ENCODE measurements at regions not wholly inside any gene's neighbourhood (a gene's known extent, or its start where the extent isn't known, plus 50 kb on each side); places are given as distances from the start of the nearest gene placed in this dataset.

DNA sequence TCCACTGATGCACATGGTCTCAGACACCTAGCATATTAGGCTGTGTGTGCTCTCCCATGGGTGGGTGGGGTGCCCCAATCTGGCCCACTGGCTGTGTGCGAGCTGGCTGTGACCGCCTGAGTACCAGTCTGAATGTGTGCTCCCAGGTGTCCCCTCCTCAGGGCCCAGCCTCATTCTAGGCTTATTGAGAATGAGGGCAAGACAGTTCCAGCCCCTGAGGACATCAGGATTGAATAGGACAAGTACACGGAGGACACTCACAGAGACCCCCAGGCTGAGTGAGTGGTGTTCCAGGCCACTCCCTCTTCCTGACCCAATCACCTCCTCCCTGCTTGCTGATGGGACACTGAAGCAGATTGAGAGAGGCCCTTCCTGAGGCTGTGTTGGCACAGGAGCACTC lies 116.1 kb upstream of the RAB6C start:
- H2AFZ ChIP-seq (ENCODE audit: low read depth, low read length), result no peak overlapping the region
- POLR2A ChIA-PET, result no interaction called here
- dilution Hi-C loops (cut with MboI; ENCODE audit: extremely low pct_ligation_motif_present, low sequenced_read_pairs), result no loop called here
- no peaks in the 10 kb centered on the region for H3K36me3 ChIP-seq (ENCODE audit: control insufficient read depth in 2 of 2, extremely low read depth in 1 of 2, insufficient read depth in 2 of 2, low read length in 2 of 2)
- no peaks in the 10 kb centered on the region for H3K4me1 ChIP-seq (ENCODE audit: control insufficient read depth, extremely low read depth, insufficient read depth, low read length)
- DNase-seq (ENCODE audit: low read depth, low spot score) (no peak), FAIRE-seq (no peak)
- H3K27ac ChIP-seq (ENCODE audit: insufficient read depth, low read depth, low read length), result no peak overlapping the region
- no peaks in the 10 kb centered on the region for H3K9me1 ChIP-seq (replicated peaks; ENCODE audit: control insufficient read depth, extremely low read depth, insufficient read depth, low read length)
- intact Hi-C loops (cut with micrococcal nuclease), result no loop called here
- TF ChIP-seq MYC (IDR thresholded peaks at IDR 0.05; ENCODE audit: low read depth, low read length), result no peak
- no peak for TF ChIP-seq JUN (IDR thresholded peaks at IDR 0.05; ENCODE audit: borderline replicate concordance, insufficient read depth, insufficient read length, low read depth)
- TF ChIP-seq POLR2AphosphoS5 (IDR thresholded peaks at IDR 0.05; ENCODE audit: insufficient read depth, low read depth, low read length), result no peak
- TF ChIP-seq, protein P1, sequence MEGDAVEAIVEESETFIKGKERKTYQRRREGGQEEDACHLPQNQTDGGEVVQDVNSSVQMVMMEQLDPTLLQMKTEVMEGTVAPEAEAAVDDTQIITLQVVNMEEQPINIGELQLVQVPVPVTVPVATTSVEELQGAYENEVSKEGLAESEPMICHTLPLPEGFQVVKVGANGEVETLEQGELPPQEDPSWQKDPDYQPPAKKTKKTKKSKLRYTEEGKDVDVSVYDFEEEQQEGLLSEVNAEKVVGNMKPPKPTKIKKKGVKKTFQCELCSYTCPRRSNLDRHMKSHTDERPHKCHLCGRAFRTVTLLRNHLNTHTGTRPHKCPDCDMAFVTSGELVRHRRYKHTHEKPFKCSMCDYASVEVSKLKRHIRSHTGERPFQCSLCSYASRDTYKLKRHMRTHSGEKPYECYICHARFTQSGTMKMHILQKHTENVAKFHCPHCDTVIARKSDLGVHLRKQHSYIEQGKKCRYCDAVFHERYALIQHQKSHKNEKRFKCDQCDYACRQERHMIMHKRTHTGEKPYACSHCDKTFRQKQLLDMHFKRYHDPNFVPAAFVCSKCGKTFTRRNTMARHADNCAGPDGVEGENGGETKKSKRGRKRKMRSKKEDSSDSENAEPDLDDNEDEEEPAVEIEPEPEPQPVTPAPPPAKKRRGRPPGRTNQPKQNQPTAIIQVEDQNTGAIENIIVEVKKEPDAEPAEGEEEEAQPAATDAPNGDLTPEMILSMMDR (IDR thresholded peaks at IDR 0.05; ENCODE audit: extremely low read depth in 1 of 2, insufficient read depth in 1 of 2, low read depth in 1 of 2, low read length in 2 of 2), result no peak
- no peak for TF ChIP-seq GATA2 (IDR thresholded peaks at IDR 0.05; ENCODE audit: insufficient read depth, insufficient read length, low read depth, low read length)
- TF ChIP-seq EZH2 (IDR thresholded peaks at IDR 0.05; ENCODE audit: borderline replicate concordance, low read depth, low read length, severe bottlenecking), result no peak
- no peak for TF ChIP-seq FOS (IDR thresholded peaks at IDR 0.05; ENCODE audit: borderline replicate concordance, insufficient read depth, low read length)
- TF ChIP-seq POLR2A (IDR thresholded peaks at IDR 0.05; ENCODE audit: low read depth, low read length), result no peak
- TF ChIP-seq, protein P2, sequence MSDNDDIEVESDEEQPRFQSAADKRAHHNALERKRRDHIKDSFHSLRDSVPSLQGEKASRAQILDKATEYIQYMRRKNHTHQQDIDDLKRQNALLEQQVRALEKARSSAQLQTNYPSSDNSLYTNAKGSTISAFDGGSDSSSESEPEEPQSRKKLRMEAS (IDR thresholded peaks at IDR 0.05; ENCODE audit: insufficient read depth, insufficient read length), result no peak
- H3K27me3 ChIP-seq (ENCODE audit: control insufficient read depth in 2 of 2, insufficient read depth in 2 of 2, low read length in 2 of 2), result no peaks in the 10 kb centered on the region
- H4K20me1 ChIP-seq (replicated peaks; ENCODE audit: control insufficient read depth, extremely low read depth, insufficient read depth, low read length), result no peaks in the 10 kb centered on the region
- H3K4me3 ChIP-seq (replicated peaks in 1 of 3; ENCODE audit: insufficient read depth in 1 of 3, low read depth in 1 of 3, low read length in 3 of 3), result no peak overlapping the region
- CTCF ChIA-PET, result no interaction called here
- no peaks in the 10 kb centered on the region for H3K79me2 ChIP-seq (ENCODE audit: control insufficient read depth, insufficient read depth, low read length)
- H3K9ac ChIP-seq (replicated peaks; ENCODE audit: extremely low read depth, insufficient read depth, low read length), result no peak overlapping the region
- H3K4me2 ChIP-seq (ENCODE audit: insufficient read depth, low read length), result no peak overlapping the region
- H3K9me3 ChIP-seq (replicated peaks; ENCODE audit: control insufficient read depth, insufficient read depth, low read length), result no peaks in the 10 kb centered on the region
- BruUV-seq (replicated peaks), result no TSS peak
